B cell (primary cell): ENCODE measurements at regions not wholly inside any gene's neighbourhood (a gene's known extent, or its start where the extent isn't known, plus 50 kb on each side); places are given as distances from the start of the nearest gene placed in this dataset.

ENCODE experiments used
- ATAC-seq: fragments of 200-7000 bp; cut with Tn5 transposase; one replicate; pipeline ENCODE4 v1.10.0; 2021; ENCODE audit warnings: low read depth, mild to moderate bottlenecking, moderate number of reproducible peaks, moderate library complexity
- CTCF ChIA-PET: fragments of 350-600 bp; sonication (Branson Sonifier 250); formaldehyde crosslinking; loops from one replicate; lab custom pipeline; 2021; ENCODE audit warnings: antibody characterized with exemption, inconsistent platforms; lab: Charles Lee
- POLR2A ChIA-PET: fragments of 350-600 bp; sonication (Branson Sonifier 250); formaldehyde crosslinking; loops from one replicate; lab custom pipeline; 2021; ENCODE audit warnings: antibody characterized with exemption; lab: Charles Lee
- DNase-seq: peaks from one replicate; pipeline ENCODE4 v3.0.0; 2013
- H2AFZ ChIP-seq: 2 replicates; pipeline ENCODE4 v1.6.1; 2012; ENCODE audit warnings: mild to moderate bottlenecking, low read depth, low read length; ENCODE audit not compliant: insufficient read depth, poor library complexity, severe bottlenecking
- H3K27ac ChIP-seq, 2 donors: 1 replicate in 1 of 2; 2 replicates in 1 of 2; pipeline ENCODE4 v1.5.1; 2012 to 2013; ENCODE audit warnings: low read length in 2 of 2, mild to moderate bottlenecking in 2 of 2, moderate library complexity in 1 of 2
- H3K27me3 ChIP-seq, 4 experiments: fragments of 200-600 bp in 1 of 4; sonication (generic) in 1 of 4; replicated peaks in 1 of 4; 1 replicate in 2 of 4; 2 replicates in 2 of 4; pipeline versions ENCODE4 v1.6.1 to v1.7.0; 2013 to 2016; ENCODE audit warnings: low read length in 3 of 4, mild to moderate bottlenecking in 2 of 4, mixed read lengths in 1 of 4, moderate library complexity in 1 of 4; ENCODE audit not compliant: insufficient read depth in 4 of 4, control insufficient read depth in 3 of 4; ENCODE audit errors: control extremely low read depth in 1 of 4
- H3K36me3 ChIP-seq, 2 experiments: replicated peaks in 1 of 2; 1 replicate in 1 of 2; 2 replicates in 1 of 2; pipeline versions ENCODE4 v1.6.1 to v1.7.1; 2013; ENCODE audit warnings: low read length in 1 of 2; ENCODE audit not compliant: insufficient read depth in 2 of 2, control insufficient read depth in 1 of 2; ENCODE audit errors: control extremely low read depth in 1 of 2, extremely low read depth in 1 of 2
- H3K4me1 ChIP-seq, 2 donors: fragments of 200-600 bp in 1 of 2; sonication (generic) in 1 of 2; 1 replicate in 1 of 2; 2 replicates in 1 of 2; pipeline versions ENCODE4 v1.5.1 to v1.6.1; 2013 to 2017; ENCODE audit warnings: low read length in 2 of 2; ENCODE audit not compliant: control insufficient read depth in 2 of 2, insufficient read depth in 2 of 2
- H3K4me2 ChIP-seq: replicated peaks from 2 replicates; pipeline ENCODE3; 2012; ENCODE audit warnings: mild to moderate bottlenecking, low read depth, low read length; ENCODE audit not compliant: poor library complexity, severe bottlenecking
- H3K4me3 ChIP-seq, 5 experiments: fragments of 200-600 bp in 1 of 5; sonication (generic) in 1 of 5; 1 replicate in 3 of 5; 2 replicates in 2 of 5; pipeline versions ENCODE4 v1.5.1 to v1.7.0; 2011 to 2016; ENCODE audit warnings: low read length in 4 of 5, mild to moderate bottlenecking in 4 of 5, low read depth in 2 of 5, control low read depth in 1 of 5, moderate library complexity in 1 of 5; ENCODE audit not compliant: insufficient read depth in 1 of 5; ENCODE audit errors: control extremely low read depth in 1 of 5, extremely low read depth in 1 of 5
- H3K79me2 ChIP-seq: fragments of 200-600 bp; sonication (generic); one replicate; pipeline ENCODE4 v1.6.0; 2016; ENCODE audit warnings: low read length; ENCODE audit not compliant: control insufficient read depth, insufficient read depth
- H3K9ac ChIP-seq: fragments of 200-600 bp; sonication (generic); 2 replicates; pipeline ENCODE4 v1.6.1; 2017; ENCODE audit warnings: mild to moderate bottlenecking, low read length, moderate library complexity
- H3K9me3 ChIP-seq, 3 donors: one replicate each; pipeline versions ENCODE4 v1.6.1 to v1.7.1; 2013; ENCODE audit warnings: low read length in 2 of 3; ENCODE audit not compliant: control insufficient read depth in 2 of 3, insufficient read depth in 1 of 3; ENCODE audit errors: control extremely low read depth in 1 of 3
- H4K20me1 ChIP-seq: 2 replicates; pipeline ENCODE4 v1.6.0; 2012; ENCODE audit warnings: mild to moderate bottlenecking, low read length; ENCODE audit not compliant: insufficient read depth, control insufficient read depth, poor library complexity, severe bottlenecking
- H3K27ac Mint-ChIP-seq: one replicate; pipeline ENCODE4 v1.8.0; 2021; ENCODE audit warnings: mixed read lengths
- H3K27me3 Mint-ChIP-seq: one replicate; pipeline ENCODE4 v1.8.0; 2021; ENCODE audit warnings: mixed read lengths
- H3K4me1 Mint-ChIP-seq: one replicate; pipeline ENCODE4 v1.8.0; 2021; ENCODE audit warnings: mixed read lengths
- H3K4me3 Mint-ChIP-seq: one replicate; pipeline ENCODE4 v1.8.0; 2021; ENCODE audit warnings: mixed read lengths
- H3K9me3 Mint-ChIP-seq: one replicate; pipeline ENCODE4 v1.8.0; 2022; ENCODE audit warnings: mixed read lengths; ENCODE audit not compliant: insufficient read depth
- EZH2 ChIP-seq: IDR thresholded peaks from 2 replicates; pipeline ENCODE4 v1.6.1; 2012; ENCODE audit warnings: borderline replicate concordance, low read depth, mild to moderate bottlenecking, moderate library complexity, low read length; ENCODE audit not compliant: insufficient read depth, poor library complexity, severe bottlenecking
- WGBS: methylation state at CpG from one replicate; pipeline ENCODE4 v1.1.5; 2013; ENCODE audit warnings: missing lambda C conversion rate; ENCODE audit not compliant: insufficient coverage; 5-methylcytosine and 5-hydroxymethylcytosine counted together
- intact Hi-C: fragments of 100-400 bp; cut with micrococcal nuclease; formaldehyde crosslinking; loops from one replicate; pipeline ENCODE4 v1.10.0; 2022
- TF ChIP-seq, protein P1 (sequence below): fragments of 200-600 bp; IDR thresholded peaks from one replicate; pipeline ENCODE4 v1.8.0; 2022; ENCODE audit warnings: antibody characterized with exemption, mild to moderate bottlenecking

DNA sequence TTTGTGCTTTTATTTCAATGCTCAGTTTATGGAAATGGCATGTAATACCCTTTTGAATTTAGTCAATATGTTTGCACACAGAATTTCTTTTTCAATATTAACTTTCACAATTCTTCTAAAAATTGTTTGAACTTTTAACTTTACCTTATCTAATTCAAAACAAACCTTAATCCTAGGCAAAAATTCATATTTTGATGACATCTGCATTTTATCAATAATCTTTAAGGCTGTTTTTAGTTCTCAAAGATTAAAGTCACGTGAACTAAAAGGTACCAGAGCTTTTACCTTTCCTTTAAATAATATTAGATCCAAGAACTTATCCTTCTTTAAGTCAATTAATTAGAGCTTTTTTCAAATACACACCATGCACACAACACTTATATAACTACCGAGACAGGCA lies 218.9 kb upstream of the NCAM2 start:
- Mint-ChIP-seq H3K4me3 (no peak overlapping the region), H3K9me3 (no peaks in the 10 kb centered on the region), H3K27me3 (no peaks in the 10 kb centered on the region), H3K4me1 (no peaks in the 10 kb centered on the region), H3K27ac (no peak overlapping the region)
- Histone ChIP-seq H3K4me1 (no peaks in the 10 kb centered on the region), H3K79me2 (no peaks in the 10 kb centered on the region), H3K9ac (no peak overlapping the region), H3K4me3 (no peak overlapping the region), H3K36me3 (no peaks in the 10 kb centered on the region), H2AFZ (no peak overlapping the region), H3K9me3 (peaks cover 0 to 17% (median 3%) of the 10 kb centered on the region in 3 donors), H4K20me1 (no peaks in the 10 kb centered on the region), H3K27me3 (no peaks in the 10 kb centered on the region), H3K4me2 (no peak overlapping the region), H3K27ac (no peak overlapping the region)
- TF ChIP-seq EZH2, result no peak
- TF ChIP-seq, protein P1, sequence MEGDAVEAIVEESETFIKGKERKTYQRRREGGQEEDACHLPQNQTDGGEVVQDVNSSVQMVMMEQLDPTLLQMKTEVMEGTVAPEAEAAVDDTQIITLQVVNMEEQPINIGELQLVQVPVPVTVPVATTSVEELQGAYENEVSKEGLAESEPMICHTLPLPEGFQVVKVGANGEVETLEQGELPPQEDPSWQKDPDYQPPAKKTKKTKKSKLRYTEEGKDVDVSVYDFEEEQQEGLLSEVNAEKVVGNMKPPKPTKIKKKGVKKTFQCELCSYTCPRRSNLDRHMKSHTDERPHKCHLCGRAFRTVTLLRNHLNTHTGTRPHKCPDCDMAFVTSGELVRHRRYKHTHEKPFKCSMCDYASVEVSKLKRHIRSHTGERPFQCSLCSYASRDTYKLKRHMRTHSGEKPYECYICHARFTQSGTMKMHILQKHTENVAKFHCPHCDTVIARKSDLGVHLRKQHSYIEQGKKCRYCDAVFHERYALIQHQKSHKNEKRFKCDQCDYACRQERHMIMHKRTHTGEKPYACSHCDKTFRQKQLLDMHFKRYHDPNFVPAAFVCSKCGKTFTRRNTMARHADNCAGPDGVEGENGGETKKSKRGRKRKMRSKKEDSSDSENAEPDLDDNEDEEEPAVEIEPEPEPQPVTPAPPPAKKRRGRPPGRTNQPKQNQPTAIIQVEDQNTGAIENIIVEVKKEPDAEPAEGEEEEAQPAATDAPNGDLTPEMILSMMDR, result no peak
- ChIA-PET POLR2A (no interaction called here), CTCF (no interaction called here)
- WGBS, result no CpG with 5 or more reads among the region's 2 CpGs
- intact Hi-C loops, result no loop called here
- ATAC-seq (no peak), DNase-seq (no peak)

DNA sequence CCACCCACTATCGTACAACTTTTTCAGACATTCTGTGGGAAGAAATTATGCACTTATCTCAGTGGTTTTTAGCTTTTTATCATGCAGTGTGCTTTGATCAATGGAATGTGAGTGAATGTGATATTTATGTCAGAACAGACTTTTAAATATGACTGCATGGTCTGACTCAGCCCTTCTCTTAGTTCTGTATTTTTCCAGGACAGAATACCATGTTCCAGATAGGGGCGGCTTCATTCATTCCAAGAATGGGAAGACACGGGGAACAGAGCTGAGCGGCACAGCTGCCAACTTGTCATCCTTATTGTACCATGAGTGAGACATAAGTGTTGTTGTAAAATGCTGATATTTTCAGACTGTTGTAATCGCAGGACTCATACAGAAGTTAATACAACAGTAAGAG lies 214.6 kb upstream of the NCAM2 start:
- ChIA-PET CTCF (no interaction called here), POLR2A (no interaction called here)
- ATAC-seq, result no peak
- no peaks in the 10 kb centered on the region for H4K20me1 ChIP-seq
- Mint-ChIP-seq H3K4me1 (no peaks in the 10 kb centered on the region), H3K27ac (no peak overlapping the region), H3K9me3 (no peaks in the 10 kb centered on the region), H3K27me3 (no peaks in the 10 kb centered on the region), H3K4me3 (no peak overlapping the region)
- H3K4me1 ChIP-seq, result no peaks in the 10 kb centered on the region
- no peaks in the 10 kb centered on the region for H3K36me3 ChIP-seq
- intact Hi-C loops, result no loop called here
- no peak for DNase-seq
- H3K9me3 ChIP-seq, result peaks cover 0 to 7% (median 0%) of the 10 kb centered on the region in 3 donors
- H3K4me2 ChIP-seq, result no peak overlapping the region
- no peak overlapping the region for H3K27ac ChIP-seq
- TF ChIP-seq, protein P1, result no peak
- TF ChIP-seq EZH2, result no peak
- H3K79me2 ChIP-seq, result no peaks in the 10 kb centered on the region
- no peaks in the 10 kb centered on the region for H3K27me3 ChIP-seq
- no peak overlapping the region for H3K4me3 ChIP-seq
- no peak overlapping the region for H2AFZ ChIP-seq
- WGBS, result no CpG with 5 or more reads among the region's 5 CpGs
- H3K9ac ChIP-seq, result no peak overlapping the region
